ENCODE measurements at regions not wholly inside any gene's neighbourhood (a gene's known extent, or its start where the extent isn't known, plus 50 kb on each side); places are given as distances from the start of the nearest gene placed in this dataset.

- Histone ChIP-seq H3K27me3 (no peaks in the 10 kb centered on the region), H3K27ac (no peak overlapping the region), H3K36me3 (no peaks in the 10 kb centered on the region), H3K4me1 (peaks cover 0 to 13% (median 10%) of the 10 kb centered on the region in 4 donors), H3K4me3 (no peak overlapping the region), H3K9me3 (no peaks in the 10 kb centered on the region)
- DNase-seq, result no peak
- WGBS, 5 donors, result 92 to 98% (median 95%) methylated on average over 2 of the region's 2 CpGs
- intact Hi-C loops (cut with DNase I; ENCODE audit: low total_unique reads), result no loop called here
- no peak for TF ChIP-seq POLR2A (IDR thresholded peaks at IDR 0.05)
- no peak for TF ChIP-seq CTCF (IDR thresholded peaks at IDR 0.05)
- TF ChIP-seq POLR2AphosphoS5 (IDR thresholded peaks at IDR 0.05), result no peak
- TF ChIP-seq EP300 (IDR thresholded peaks at IDR 0.05), result no peak
Measured at GRCh38 chr2:200732866-200733265, 78.8 kb upstream of the BZW1 start.

GRCh38 chr2:200733713-200734198, 78.0 kb upstream of the BZW1 start:
- Histone ChIP-seq H3K36me3 (no peaks in the 10 kb centered on the region), H3K27ac (no peak overlapping the region), H3K27me3 (no peaks in the 10 kb centered on the region), H3K4me3 (no peak overlapping the region), H3K4me1 (peaks cover 0 to 13% (median 10%) of the 10 kb centered on the region in 4 donors), H3K9me3 (no peaks in the 10 kb centered on the region)
- 71 to 82% (median 75%) methylated on average over 3 of the region's 3 CpGs for WGBS, 5 donors
- DNase-seq, result no peak
- intact Hi-C loops (cut with DNase I; ENCODE audit: low total_unique reads), result no loop called here
- TF ChIP-seq POLR2A (IDR thresholded peaks at IDR 0.05) (no peak), EP300 (IDR thresholded peaks at IDR 0.05) (no peak), POLR2AphosphoS5 (IDR thresholded peaks at IDR 0.05) (no peak), CTCF (IDR thresholded peaks at IDR 0.05) (no peak)

- Histone ChIP-seq H3K4me1 (peaks cover 0 to 13% (median 10%) of the 10 kb centered on the region in 4 donors), H3K4me3 (no peak overlapping the region), H3K27ac (no peak overlapping the region), H3K9me3 (no peaks in the 10 kb centered on the region), H3K27me3 (no peaks in the 10 kb centered on the region), H3K36me3 (no peaks in the 10 kb centered on the region)
- TF ChIP-seq EP300 (IDR thresholded peaks at IDR 0.05), result no peak
- no peak for TF ChIP-seq POLR2A (IDR thresholded peaks at IDR 0.05)
- 83 to 88% (median 85%) methylated on average over 3 of the region's 3 CpGs for WGBS, 5 donors
- intact Hi-C loops (cut with DNase I; ENCODE audit: low total_unique reads), result no loop called here
- no peak for DNase-seq
Measured at GRCh38 chr2:200735061-200735460, 76.6 kb upstream of the BZW1 start.

- no peaks in the 10 kb centered on the region for H3K27me3 ChIP-seq
- 17 to 34% (median 26%) methylated on average over 6 of the region's 6 CpGs for WGBS, 5 donors
- DNase-seq, result peak; percentile 32 to 47
- H3K9me3 ChIP-seq, result no peaks in the 10 kb centered on the region
- no peaks in the 10 kb centered on the region for H3K36me3 ChIP-seq
- intact Hi-C loops (cut with DNase I; ENCODE audit: low total_unique reads), result no loop called here
- H3K27ac ChIP-seq, result no peak overlapping the region
- no peak overlapping the region for H3K4me3 ChIP-seq
- peaks cover 14 to 26% (median 23%) of the 10 kb centered on the region in 4 donors for H3K4me1 ChIP-seq
- TF ChIP-seq POLR2AphosphoS5 (IDR thresholded peaks at IDR 0.05) (no peak), EP300 (IDR thresholded peaks at IDR 0.05) (no peak), POLR2A (IDR thresholded peaks at IDR 0.05) (no peak), CTCF (IDR thresholded peaks at IDR 0.05) (no peak)
Measured at GRCh38 chr2:200736646-200737274, 75.0 kb upstream of the BZW1 start.

GRCh38 chr2:200737585-200737984, 74.1 kb upstream of the BZW1 start:
- peaks cover 22 to 35% (median 31%) of the 10 kb centered on the region in 4 donors for H3K4me1 ChIP-seq
- TF ChIP-seq POLR2AphosphoS5 (IDR thresholded peaks at IDR 0.05) (no peak), POLR2A (IDR thresholded peaks at IDR 0.05) (no peak), CTCF (IDR thresholded peaks at IDR 0.05) (no peak), EP300 (IDR thresholded peaks at IDR 0.05) (no peak)
- no peaks in the 10 kb centered on the region for H3K9me3 ChIP-seq
- 77 to 90% (median 81%) methylated on average over 4 of the region's 4 CpGs for WGBS, 5 donors
- H3K27ac ChIP-seq, result no peak overlapping the region
- no peak for DNase-seq
- no peak overlapping the region for H3K4me3 ChIP-seq
- no peaks in the 10 kb centered on the region for H3K27me3 ChIP-seq
- intact Hi-C loops (cut with DNase I; ENCODE audit: low total_unique reads), result no loop called here
- no peaks in the 10 kb centered on the region for H3K36me3 ChIP-seq
